Sigmoid colon (tissue), 6 donors: ENCODE measurements at regions not wholly inside any gene's neighbourhood (a gene's known extent, or its start where the extent isn't known, plus 50 kb on each side); places are given as distances from the start of the nearest gene placed in this dataset.

Experiments
- DNase-seq: peaks from one replicate; pipeline ENCODE4 v3.0.0-alpha.2; 2019
- H3K27ac ChIP-seq, 4 donors: fragments of 200-600 bp; sonication (generic); one replicate each; pipeline ENCODE4 v1.5.1; 2016 to 2019; ENCODE audit warnings: mild to moderate bottlenecking in 1 of 4
- H3K27me3 ChIP-seq, 3 donors: fragments of 200-600 bp; sonication (generic); one replicate each; pipeline ENCODE4 v1.5.1; 2019; ENCODE audit warnings: mild to moderate bottlenecking in 1 of 3
- H3K36me3 ChIP-seq, 4 donors: fragments of 200-600 bp; sonication (generic); one replicate each; pipeline ENCODE4 v1.5.1; 2016 to 2019
- H3K4me1 ChIP-seq, 4 donors: fragments of 200-600 bp; sonication (generic); one replicate each; pipeline ENCODE4 v1.5.1; 2017 to 2019
- H3K4me3 ChIP-seq, 4 donors: fragments of 200-600 bp; sonication (generic); one replicate each; pipeline ENCODE4 v1.5.1; 2017 to 2019; ENCODE audit warnings: mild to moderate bottlenecking in 2 of 4, moderate library complexity in 1 of 4
- H3K9me3 ChIP-seq, 4 donors: fragments of 200-600 bp in 3 of 4; sonication (generic) in 3 of 4; one replicate each; pipeline versions ENCODE4 v1.5.1 to v1.6.1; 2013 to 2019
- CTCF ChIP-seq, 4 experiments: fragments of 450-650 bp in 3 of 4; fragments of 200-600 bp in 1 of 4; IDR thresholded peaks; one replicate each; pipeline ENCODE4 v1.5.1; 2016 to 2019; ENCODE audit warnings: antibody characterized with exemption in 4 of 4, mild to moderate bottlenecking in 3 of 4, moderate library complexity in 2 of 4
- EP300 ChIP-seq, 4 donors: sonication (generic); formaldehyde crosslinking; IDR thresholded peaks; one replicate each; pipeline ENCODE4 v1.6.1; 2017; ENCODE audit warnings: antibody characterized with exemption in 4 of 4
- POLR2A ChIP-seq, 2 donors: fragments of 450-650 bp; IDR thresholded peaks; one replicate each; pipeline ENCODE4 v1.6.1; 2016; ENCODE audit warnings: antibody characterized with exemption in 2 of 2, mild to moderate bottlenecking in 2 of 2, moderate library complexity in 2 of 2
- POLR2AphosphoS5 ChIP-seq, 4 donors: sonication (generic); formaldehyde crosslinking; IDR thresholded peaks; one replicate each; pipeline ENCODE4 v1.6.1; 2017; ENCODE audit warnings: antibody characterized with exemption in 4 of 4
- WGBS, 2 donors: extraction: QIAGEN DNeasy Blood & Tissue Kit; methylation state at CpG; one replicate each; pipeline ENCODE4 v1.1.7; 2013; 5-methylcytosine and 5-hydroxymethylcytosine counted together
- intact Hi-C: fragments of 100-400 bp; cut with DNase I; formaldehyde crosslinking; loops from one replicate; pipeline ENCODE4 v1.15.1; 2023
- donor health status: healthy with polysubstance abuse.
- donor health status: healthy.

GRCh38 chr2:173770947-173771678 is 194.1 kb downstream of the SP3 start:
- DNase-seq, result no peak
- WGBS, 2 donors, result 87 to 91% methylated on average over 5 of the region's 5 CpGs
- intact Hi-C loops, result no loop called here
- H3K27ac ChIP-seq, result no peak overlapping the region
- no peaks in the 10 kb centered on the region for H3K9me3 ChIP-seq
- H3K36me3 ChIP-seq, result no peaks in the 10 kb centered on the region
- H3K27me3 ChIP-seq, result no peaks in the 10 kb centered on the region
- no peak overlapping the region for H3K4me3 ChIP-seq
- TF ChIP-seq POLR2AphosphoS5 (IDR thresholded peaks at IDR 0.05) (no peak), CTCF (IDR thresholded peaks at IDR 0.05) (no peak), EP300 (IDR thresholded peaks at IDR 0.05) (no peak), POLR2A (IDR thresholded peaks at IDR 0.05) (no peak)
- H3K4me1 ChIP-seq, result no peaks in the 10 kb centered on the region

DNA sequence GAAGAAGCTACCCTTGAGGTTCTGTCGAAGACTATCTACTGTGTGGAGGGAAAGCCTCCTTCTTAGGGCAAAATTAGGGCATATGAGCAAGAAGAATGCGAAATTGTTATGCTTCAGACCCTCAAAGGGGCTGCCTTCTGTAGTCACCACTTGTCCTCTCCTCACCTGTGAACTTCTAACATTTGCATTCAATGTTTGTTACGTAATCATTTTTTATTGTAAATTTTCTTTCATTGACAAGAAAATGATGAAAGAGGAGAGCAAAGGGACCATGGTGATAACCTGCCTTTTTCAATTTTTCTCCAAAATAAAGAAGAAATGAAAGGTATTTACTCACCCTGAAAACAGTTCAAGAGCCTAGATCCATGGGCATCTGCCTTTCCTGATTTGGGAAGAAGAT is 193.0 kb downstream of the SP3 start:
- Histone ChIP-seq H3K27me3 (no peaks in the 10 kb centered on the region), H3K9me3 (no peaks in the 10 kb centered on the region), H3K36me3 (no peaks in the 10 kb centered on the region), H3K4me3 (no peak overlapping the region), H3K4me1 (no peaks in the 10 kb centered on the region), H3K27ac (no peak overlapping the region)
- no peak for DNase-seq
- TF ChIP-seq POLR2A (IDR thresholded peaks at IDR 0.05) (no peak), CTCF (IDR thresholded peaks at IDR 0.05) (no peak), EP300 (IDR thresholded peaks at IDR 0.05) (no peak), POLR2AphosphoS5 (IDR thresholded peaks at IDR 0.05) (no peak)
- 84 to 86% methylated on average over 3 of the region's 3 CpGs for WGBS, 2 donors
- intact Hi-C loops, result no loop called here

DNA sequence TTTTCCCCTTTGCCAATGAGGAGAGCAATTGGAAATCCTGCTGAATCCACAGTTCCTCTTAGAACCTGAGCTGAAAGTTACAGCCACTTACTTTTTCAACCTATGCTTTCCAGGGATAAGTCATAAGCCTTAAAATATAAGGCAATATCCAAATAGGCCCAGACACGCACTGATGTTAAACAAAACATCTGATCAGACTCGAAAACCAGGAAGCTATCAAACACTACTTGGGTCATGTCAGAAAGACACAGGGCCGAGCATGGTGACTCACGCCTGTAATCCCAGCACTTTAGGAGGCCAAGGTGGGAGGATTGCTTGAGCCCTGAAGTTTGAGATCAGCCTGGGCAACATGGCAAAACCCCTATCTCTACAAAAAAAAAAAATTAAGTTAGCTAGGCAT is 192.1 kb downstream of the SP3 start:
- DNase-seq, result no peak
- intact Hi-C loops, result no loop called here
- WGBS, 2 donors, result 85 to 87% methylated on average over 4 of the region's 4 CpGs
- Histone ChIP-seq H3K4me1 (no peaks in the 10 kb centered on the region), H3K27ac (no peak overlapping the region), H3K9me3 (no peaks in the 10 kb centered on the region), H3K27me3 (no peaks in the 10 kb centered on the region), H3K36me3 (no peaks in the 10 kb centered on the region), H3K4me3 (no peak overlapping the region)
- no peak for TF ChIP-seq EP300 (IDR thresholded peaks at IDR 0.05)
- no peak for TF ChIP-seq CTCF (IDR thresholded peaks at IDR 0.05)
- TF ChIP-seq POLR2A (IDR thresholded peaks at IDR 0.05), result no peak
- TF ChIP-seq POLR2AphosphoS5 (IDR thresholded peaks at IDR 0.05), result no peak

DNA sequence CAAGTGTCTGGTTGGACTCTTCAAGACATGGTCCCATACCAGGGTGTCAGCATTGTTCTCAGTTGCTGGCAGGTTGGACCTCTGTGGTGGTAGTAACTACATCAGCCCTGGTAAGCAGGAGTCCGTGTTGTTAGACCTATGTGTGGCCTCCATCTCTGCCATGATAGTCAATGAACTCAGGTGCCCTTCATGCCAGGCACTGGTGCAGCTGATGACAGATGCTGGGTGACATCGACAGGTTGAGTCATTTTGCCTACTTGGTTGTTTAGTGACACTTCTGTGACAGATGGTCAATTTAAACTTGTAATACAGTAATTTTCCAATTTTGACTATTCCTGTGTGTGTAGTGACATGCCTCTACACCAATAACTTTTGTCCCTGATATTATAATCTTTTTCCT is 189.7 kb downstream of the SP3 start:
- H3K27me3 ChIP-seq, result no peaks in the 10 kb centered on the region
- 91% methylated on average over 2 of the region's 2 CpGs for WGBS, 2 donors
- TF ChIP-seq POLR2AphosphoS5 (IDR thresholded peaks at IDR 0.05) (no peak), EP300 (IDR thresholded peaks at IDR 0.05) (no peak), POLR2A (IDR thresholded peaks at IDR 0.05) (no peak)
- H3K4me3 ChIP-seq, result no peak overlapping the region
- peaks cover 0 to 3% (median 0%) of the 10 kb centered on the region in 4 donors for H3K9me3 ChIP-seq
- no peak overlapping the region for H3K27ac ChIP-seq
- H3K4me1 ChIP-seq, result no peaks in the 10 kb centered on the region
- DNase-seq, result no peak
- no peaks in the 10 kb centered on the region for H3K36me3 ChIP-seq
- intact Hi-C loops, result no loop called here

DNA sequence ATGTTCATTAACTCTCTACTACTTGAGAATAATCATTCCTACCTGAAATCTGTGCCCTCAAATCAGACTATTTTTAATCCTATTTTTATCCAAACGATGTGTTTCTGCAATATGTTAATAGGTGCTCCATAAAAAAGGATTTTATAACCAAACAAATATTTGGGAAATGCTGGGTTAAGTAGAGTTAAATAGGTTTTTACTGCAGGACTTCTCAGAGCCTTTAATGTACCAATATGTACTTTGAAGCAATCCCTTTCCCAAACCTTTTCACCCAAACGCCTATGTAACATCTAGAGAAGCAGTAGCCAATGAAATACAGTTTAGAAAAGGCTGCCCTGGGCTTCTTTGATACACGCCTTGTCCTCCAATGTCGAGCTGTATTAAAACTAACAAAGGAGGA is 182.5 kb downstream of the SP3 start:
- Histone ChIP-seq H3K27me3 (no peaks in the 10 kb centered on the region), H3K36me3 (no peaks in the 10 kb centered on the region), H3K4me1 (no peaks in the 10 kb centered on the region), H3K9me3 (peaks cover 0 to 4% (median 0%) of the 10 kb centered on the region in 4 donors), H3K27ac (no peak overlapping the region), H3K4me3 (no peak overlapping the region)
- 57 to 72% methylated on average over 4 of the region's 4 CpGs for WGBS, 2 donors
- TF ChIP-seq POLR2AphosphoS5 (IDR thresholded peaks at IDR 0.05), result no peak
- no peak for TF ChIP-seq CTCF (IDR thresholded peaks at IDR 0.05)
- TF ChIP-seq EP300 (IDR thresholded peaks at IDR 0.05), result no peak
- no peak for TF ChIP-seq POLR2A (IDR thresholded peaks at IDR 0.05)
- intact Hi-C loops, result no loop called here
- DNase-seq, result no peak
